Keratinocyte (primary cell): ENCODE measurements at regions not wholly inside any gene's neighbourhood (a gene's known extent, or its start where the extent isn't known, plus 50 kb on each side); places are given as distances from the start of the nearest gene placed in this dataset.

Experiments used
- EZH2 ChIP-seq: IDR thresholded peaks from one replicate; pipeline ENCODE4 v1.6.1; 2012; ENCODE audit warnings: inconsistent platforms, mild to moderate bottlenecking, low read length, moderate library complexity
- TF ChIP-seq, protein P1 (sequence below), 3 experiments: IDR thresholded peaks in 1 of 3; conservative IDR thresholded peaks in 1 of 3; optimal IDR thresholded peaks in 1 of 3; 2 replicates in 2 of 3; 3 replicates in 1 of 3; pipeline versions ENCODE3 to v1.5.1; 2011; ENCODE audit warnings: low read length in 3 of 3, mild to moderate bottlenecking in 3 of 3, moderate library complexity in 2 of 3, control low read depth in 1 of 3, inconsistent platforms in 1 of 3; ENCODE audit not compliant: insufficient read depth in 2 of 3; ENCODE audit errors: extremely low read depth in 1 of 3

GRCh38 chr13:34762312-34762711 lies 179.8 kb upstream of the NBEA start:
- TF ChIP-seq, protein P1, sequence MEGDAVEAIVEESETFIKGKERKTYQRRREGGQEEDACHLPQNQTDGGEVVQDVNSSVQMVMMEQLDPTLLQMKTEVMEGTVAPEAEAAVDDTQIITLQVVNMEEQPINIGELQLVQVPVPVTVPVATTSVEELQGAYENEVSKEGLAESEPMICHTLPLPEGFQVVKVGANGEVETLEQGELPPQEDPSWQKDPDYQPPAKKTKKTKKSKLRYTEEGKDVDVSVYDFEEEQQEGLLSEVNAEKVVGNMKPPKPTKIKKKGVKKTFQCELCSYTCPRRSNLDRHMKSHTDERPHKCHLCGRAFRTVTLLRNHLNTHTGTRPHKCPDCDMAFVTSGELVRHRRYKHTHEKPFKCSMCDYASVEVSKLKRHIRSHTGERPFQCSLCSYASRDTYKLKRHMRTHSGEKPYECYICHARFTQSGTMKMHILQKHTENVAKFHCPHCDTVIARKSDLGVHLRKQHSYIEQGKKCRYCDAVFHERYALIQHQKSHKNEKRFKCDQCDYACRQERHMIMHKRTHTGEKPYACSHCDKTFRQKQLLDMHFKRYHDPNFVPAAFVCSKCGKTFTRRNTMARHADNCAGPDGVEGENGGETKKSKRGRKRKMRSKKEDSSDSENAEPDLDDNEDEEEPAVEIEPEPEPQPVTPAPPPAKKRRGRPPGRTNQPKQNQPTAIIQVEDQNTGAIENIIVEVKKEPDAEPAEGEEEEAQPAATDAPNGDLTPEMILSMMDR (optimal IDR thresholded peaks at IDR 0.05 in 1 of 3, IDR thresholded peaks at IDR 0.05 in 1 of 3, conservative IDR thresholded peaks at IDR 0.05 in 1 of 3; ENCODE audit: extremely low read depth in 1 of 3, insufficient read depth in 2 of 3, low read length in 3 of 3) = no peak
- no peak for TF ChIP-seq EZH2
